WTC11 (cell line): ENCODE measurements at regions not wholly inside any gene's neighbourhood (a gene's known extent, or its start where the extent isn't known, plus 50 kb on each side); places are given as distances from the start of the nearest gene placed in this dataset.

ENCODE experiments used
- ATAC-seq: fragments of 200-7000 bp; cut with Tn5 transposase; 2 replicates; pipeline ENCODE4 v1.10.0; 2021; ENCODE audit warnings: mild to moderate bottlenecking, moderate library complexity
- CTCF ChIA-PET: fragments of 300-600 bp; sonication (Branson Sonifier 250); formaldehyde crosslinking; loops from one replicate; lab custom pipeline; 2021; ENCODE audit warnings: antibody characterized with exemption; lab: Charles Lee
- POLR2A ChIA-PET: fragments of 350-600 bp; sonication (Branson Sonifier 250); formaldehyde crosslinking; loops from one replicate; lab custom pipeline; 2021; ENCODE audit warnings: antibody characterized with exemption; lab: Charles Lee
- DNase-seq: peaks from one replicate; pipeline ENCODE4 v3.0.0; 2021; ENCODE audit warnings: low spot score
- H3K27ac Mint-ChIP-seq: 2 replicates; pipeline ENCODE4 v1.8.0; 2021; ENCODE audit warnings: mixed read lengths
- H3K27me3 Mint-ChIP-seq: 2 replicates; pipeline ENCODE4 v1.8.0; 2021; ENCODE audit warnings: low read depth, mild to moderate bottlenecking, moderate library complexity, mixed read lengths
- H3K36me3 Mint-ChIP-seq: 2 replicates; pipeline ENCODE4 v1.8.0; 2021; ENCODE audit warnings: mixed read lengths
- H3K4me1 Mint-ChIP-seq: 2 replicates; pipeline ENCODE4 v1.8.0; 2022; ENCODE audit warnings: mixed read lengths
- H3K4me3 Mint-ChIP-seq: 2 replicates; pipeline ENCODE4 v1.8.0; 2021; ENCODE audit warnings: mild to moderate bottlenecking, moderate library complexity, mixed read lengths
- H3K9me3 Mint-ChIP-seq: 2 replicates; pipeline ENCODE4 v1.8.0; 2021; ENCODE audit warnings: mixed read lengths
- ATF6 ChIP-seq: sonication (generic); formaldehyde crosslinking; IDR thresholded peaks from 2 replicates; pipeline ENCODE4 v1.8.1; 2023; ENCODE audit warnings: mild to moderate bottlenecking, missing genetic modification reagents
- ELF4 ChIP-seq: sonication (generic); formaldehyde crosslinking; IDR thresholded peaks from 2 replicates; pipeline ENCODE4 v1.8.1; 2022; ENCODE audit warnings: low read depth, mild to moderate bottlenecking, moderate library complexity, missing genetic modification reagents
- EMX1 ChIP-seq: fragments of 250-450 bp; sonication (Bioruptor Pico); IDR thresholded peaks from 2 replicates; pipeline ENCODE4 v1.8.0; 2021; ENCODE audit warnings: mild to moderate bottlenecking
- FOXJ3 ChIP-seq: sonication (generic); formaldehyde crosslinking; IDR thresholded peaks from 2 replicates; pipeline ENCODE4 v1.9.0; 2021; ENCODE audit warnings: missing genetic modification reagents, mild to moderate bottlenecking, borderline replicate concordance
- GABPB1 ChIP-seq: sonication (generic); formaldehyde crosslinking; IDR thresholded peaks from 2 replicates; pipeline ENCODE4 v1.8.1; 2023; ENCODE audit warnings: mild to moderate bottlenecking, missing genetic modification reagents
- GRHL2 ChIP-seq: fragments of 250-450 bp; sonication (Bioruptor Pico); IDR thresholded peaks from 2 replicates; pipeline ENCODE4 v1.8.0; 2022; ENCODE audit warnings: mild to moderate bottlenecking, moderate library complexity; ENCODE audit not compliant: insufficient replicate concordance, severe bottlenecking
- IRF2 ChIP-seq: sonication (generic); formaldehyde crosslinking; IDR thresholded peaks from 2 replicates; pipeline ENCODE4 v1.8.0; 2022; ENCODE audit warnings: low read depth, missing genetic modification reagents, borderline replicate concordance
- JAZF1 ChIP-seq: fragments of 250-450 bp; sonication (Bioruptor Pico); IDR thresholded peaks from 2 replicates; pipeline ENCODE4 v1.9.0; 2021; ENCODE audit warnings: moderate library complexity, mild to moderate bottlenecking, inconsistent platforms
- MLX ChIP-seq: sonication (generic); formaldehyde crosslinking; IDR thresholded peaks from 2 replicates; pipeline ENCODE4 v1.8.1; 2023; ENCODE audit warnings: mild to moderate bottlenecking, missing genetic modification reagents, moderate library complexity
- MYBL2 ChIP-seq: sonication (generic); formaldehyde crosslinking; IDR thresholded peaks from 2 replicates; pipeline ENCODE4 v1.8.1; 2023; ENCODE audit warnings: mild to moderate bottlenecking, moderate library complexity, missing genetic modification reagents
- NFE2L1 ChIP-seq: sonication (generic); formaldehyde crosslinking; IDR thresholded peaks from 2 replicates; pipeline ENCODE4 v1.8.1; 2023; ENCODE audit warnings: missing genetic modification reagents
- NFYB ChIP-seq: sonication (generic); formaldehyde crosslinking; conservative IDR thresholded peaks from 2 replicates; pipeline ENCODE4 v1.8.0; 2022; ENCODE audit warnings: low read depth, missing genetic modification reagents
- NR2C2 ChIP-seq: sonication (generic); formaldehyde crosslinking; IDR thresholded peaks from 2 replicates; pipeline ENCODE4 v1.8.0; 2022; ENCODE audit warnings: mild to moderate bottlenecking, missing genetic modification reagents
- RELA ChIP-seq: sonication (generic); formaldehyde crosslinking; IDR thresholded peaks from 2 replicates; pipeline ENCODE4 v1.8.1; 2022; ENCODE audit warnings: missing genetic modification reagents, mild to moderate bottlenecking, borderline replicate concordance
- TEAD4 ChIP-seq: sonication (generic); formaldehyde crosslinking; IDR thresholded peaks from 2 replicates; pipeline ENCODE4 v1.8.0; 2022; ENCODE audit warnings: mild to moderate bottlenecking, missing genetic modification reagents
- TP53 ChIP-seq: sonication (generic); formaldehyde crosslinking; IDR thresholded peaks from 2 replicates; pipeline ENCODE4 v1.8.1; 2023; ENCODE audit warnings: mild to moderate bottlenecking, missing genetic modification reagents
- ZNF219 ChIP-seq: sonication (generic); formaldehyde crosslinking; IDR thresholded peaks from 2 replicates; pipeline ENCODE4 v1.8.0; 2023; ENCODE audit warnings: missing genetic modification reagents, mild to moderate bottlenecking, borderline replicate concordance
- ZNF396 ChIP-seq: fragments of 250-450 bp; sonication (Bioruptor Pico); IDR thresholded peaks from 2 replicates; pipeline ENCODE4 v1.8.0; 2021; ENCODE audit warnings: mild to moderate bottlenecking, moderate library complexity, borderline replicate concordance
- ZNF423 ChIP-seq: fragments of 250-450 bp; sonication (Bioruptor Pico); IDR thresholded peaks from 2 replicates; pipeline ENCODE4 v2.1.2; 2022; ENCODE audit warnings: mild to moderate bottlenecking, moderate library complexity
- ZNF425 ChIP-seq: fragments of 250-450 bp; sonication (Bioruptor Pico); conservative IDR thresholded peaks from 2 replicates; pipeline ENCODE4 v1.9.0; 2021; ENCODE audit warnings: mild to moderate bottlenecking
- TF ChIP-seq, protein P1 (sequence below): fragments of 250-450 bp; sonication (Bioruptor Pico); IDR thresholded peaks from 2 replicates; pipeline ENCODE4 v1.9.0; 2021; ENCODE audit warnings: mild to moderate bottlenecking, borderline replicate concordance
- TF ChIP-seq, protein P2 (sequence below): sonication (generic); formaldehyde crosslinking; IDR thresholded peaks from 2 replicates; pipeline ENCODE4 v1.8.0; 2023; ENCODE audit warnings: mild to moderate bottlenecking, missing genetic modification reagents
- TF ChIP-seq, protein P3 (sequence below): fragments of 250-450 bp; sonication (Bioruptor Pico); IDR thresholded peaks from 2 replicates; pipeline ENCODE4 v2.1.2; 2022; ENCODE audit warnings: mild to moderate bottlenecking, moderate library complexity

DNA sequence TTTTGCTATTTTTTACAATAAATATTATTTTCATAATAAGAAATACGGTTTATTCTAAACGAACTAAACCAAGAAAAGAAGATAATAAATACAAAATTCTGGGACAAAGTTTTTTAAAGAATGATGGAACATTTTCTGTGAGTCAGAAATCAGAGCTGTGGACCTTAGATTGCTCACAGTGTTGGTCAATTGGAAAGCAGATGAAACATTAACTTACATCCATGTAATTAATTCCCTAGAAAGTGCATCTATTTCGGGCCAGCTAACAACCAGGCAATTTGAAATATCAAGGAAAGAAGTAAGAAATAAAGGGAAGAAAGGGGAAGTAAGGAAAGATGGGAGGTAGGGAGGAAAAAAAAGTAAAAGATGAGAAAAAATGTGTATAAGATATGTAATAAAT is 1569.8 kb upstream of the TENM4 start:
- DNase-seq: no peak
- Mint-ChIP-seq H3K4me3 (no peak overlapping the region), H3K27ac (no peak overlapping the region), H3K9me3 (no peaks in the 10 kb centered on the region; the same call in 1 of the 2 replicates), H3K27me3 (no peaks in the 10 kb centered on the region), H3K4me1 (no peaks in the 10 kb centered on the region), H3K36me3 (no peaks in the 10 kb centered on the region)
- POLR2A ChIA-PET: no interaction called here
- CTCF ChIA-PET: no interaction called here
- TF ChIP-seq GRHL2 (CRISPR knock-in tag) (no peak), JAZF1 (CRISPR knock-in tag) (no peak), GABPB1 (CRISPR knock-in tag) (no peak), NR2C2 (no peak), MLX (no peak), ZNF423 (no peak), FOXJ3 (no peak), NFE2L1 (no peak), RELA (CRISPR knock-in tag) (no peak), TP53 (CRISPR knock-in tag) (no peak)
- TF ChIP-seq, protein P1, sequence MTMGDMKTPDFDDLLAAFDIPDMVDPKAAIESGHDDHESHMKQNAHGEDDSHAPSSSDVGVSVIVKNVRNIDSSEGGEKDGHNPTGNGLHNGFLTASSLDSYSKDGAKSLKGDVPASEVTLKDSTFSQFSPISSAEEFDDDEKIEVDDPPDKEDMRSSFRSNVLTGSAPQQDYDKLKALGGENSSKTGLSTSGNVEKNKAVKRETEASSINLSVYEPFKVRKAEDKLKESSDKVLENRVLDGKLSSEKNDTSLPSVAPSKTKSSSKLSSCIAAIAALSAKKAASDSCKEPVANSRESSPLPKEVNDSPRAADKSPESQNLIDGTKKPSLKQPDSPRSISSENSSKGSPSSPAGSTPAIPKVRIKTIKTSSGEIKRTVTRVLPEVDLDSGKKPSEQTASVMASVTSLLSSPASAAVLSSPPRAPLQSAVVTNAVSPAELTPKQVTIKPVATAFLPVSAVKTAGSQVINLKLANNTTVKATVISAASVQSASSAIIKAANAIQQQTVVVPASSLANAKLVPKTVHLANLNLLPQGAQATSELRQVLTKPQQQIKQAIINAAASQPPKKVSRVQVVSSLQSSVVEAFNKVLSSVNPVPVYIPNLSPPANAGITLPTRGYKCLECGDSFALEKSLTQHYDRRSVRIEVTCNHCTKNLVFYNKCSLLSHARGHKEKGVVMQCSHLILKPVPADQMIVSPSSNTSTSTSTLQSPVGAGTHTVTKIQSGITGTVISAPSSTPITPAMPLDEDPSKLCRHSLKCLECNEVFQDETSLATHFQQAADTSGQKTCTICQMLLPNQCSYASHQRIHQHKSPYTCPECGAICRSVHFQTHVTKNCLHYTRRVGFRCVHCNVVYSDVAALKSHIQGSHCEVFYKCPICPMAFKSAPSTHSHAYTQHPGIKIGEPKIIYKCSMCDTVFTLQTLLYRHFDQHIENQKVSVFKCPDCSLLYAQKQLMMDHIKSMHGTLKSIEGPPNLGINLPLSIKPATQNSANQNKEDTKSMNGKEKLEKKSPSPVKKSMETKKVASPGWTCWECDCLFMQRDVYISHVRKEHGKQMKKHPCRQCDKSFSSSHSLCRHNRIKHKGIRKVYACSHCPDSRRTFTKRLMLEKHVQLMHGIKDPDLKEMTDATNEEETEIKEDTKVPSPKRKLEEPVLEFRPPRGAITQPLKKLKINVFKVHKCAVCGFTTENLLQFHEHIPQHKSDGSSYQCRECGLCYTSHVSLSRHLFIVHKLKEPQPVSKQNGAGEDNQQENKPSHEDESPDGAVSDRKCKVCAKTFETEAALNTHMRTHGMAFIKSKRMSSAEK (CRISPR knock-in tag): no peak
- ATAC-seq: no peak

DNA sequence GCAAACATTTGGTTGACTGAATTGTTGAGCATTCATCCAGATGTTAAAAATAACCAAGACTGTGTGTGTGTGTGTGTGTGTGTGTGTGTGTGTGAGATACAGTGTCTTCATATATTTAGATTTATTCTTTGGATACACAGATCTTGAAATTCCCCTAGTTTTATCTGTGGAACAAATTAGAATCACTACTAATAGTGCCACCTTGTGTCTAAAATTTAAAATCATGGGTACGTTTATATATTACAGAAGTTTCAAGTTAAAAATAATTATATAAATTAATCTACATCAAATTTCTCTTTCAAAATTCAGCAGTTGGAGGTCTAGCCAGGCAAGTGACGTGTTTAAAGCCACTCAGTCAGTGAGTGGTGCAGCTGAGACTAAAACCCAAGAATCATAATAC is 1566.2 kb upstream of the TENM4 start:
- DNase-seq: no peak
- no peaks in the 10 kb centered on the region for H3K4me1 Mint-ChIP-seq
- ChIA-PET POLR2A (no interaction called here), CTCF (no interaction called here)
- no peak overlapping the region for H3K4me3 Mint-ChIP-seq
- ATAC-seq: no peak
- H3K27ac Mint-ChIP-seq: no peak overlapping the region
- H3K9me3 Mint-ChIP-seq: no peaks in the 10 kb centered on the region; the same call in 1 of the 2 replicates
- no peaks in the 10 kb centered on the region for H3K36me3 Mint-ChIP-seq
- H3K27me3 Mint-ChIP-seq: no peaks in the 10 kb centered on the region
- TF ChIP-seq IRF2 (CRISPR knock-in tag) (no peak), NFYB (CRISPR knock-in tag) (no peak), ZNF219 (CRISPR knock-in tag) (no peak), EMX1 (no peak), ELF4 (CRISPR knock-in tag) (no peak), ZNF396 (CRISPR knock-in tag) (no peak), TEAD4 (no peak), FOXJ3 (no peak), MYBL2 (CRISPR knock-in tag) (no peak), ZNF425 (CRISPR knock-in tag) (no peak), ATF6 (CRISPR knock-in tag) (no peak)
- TF ChIP-seq, protein P2, sequence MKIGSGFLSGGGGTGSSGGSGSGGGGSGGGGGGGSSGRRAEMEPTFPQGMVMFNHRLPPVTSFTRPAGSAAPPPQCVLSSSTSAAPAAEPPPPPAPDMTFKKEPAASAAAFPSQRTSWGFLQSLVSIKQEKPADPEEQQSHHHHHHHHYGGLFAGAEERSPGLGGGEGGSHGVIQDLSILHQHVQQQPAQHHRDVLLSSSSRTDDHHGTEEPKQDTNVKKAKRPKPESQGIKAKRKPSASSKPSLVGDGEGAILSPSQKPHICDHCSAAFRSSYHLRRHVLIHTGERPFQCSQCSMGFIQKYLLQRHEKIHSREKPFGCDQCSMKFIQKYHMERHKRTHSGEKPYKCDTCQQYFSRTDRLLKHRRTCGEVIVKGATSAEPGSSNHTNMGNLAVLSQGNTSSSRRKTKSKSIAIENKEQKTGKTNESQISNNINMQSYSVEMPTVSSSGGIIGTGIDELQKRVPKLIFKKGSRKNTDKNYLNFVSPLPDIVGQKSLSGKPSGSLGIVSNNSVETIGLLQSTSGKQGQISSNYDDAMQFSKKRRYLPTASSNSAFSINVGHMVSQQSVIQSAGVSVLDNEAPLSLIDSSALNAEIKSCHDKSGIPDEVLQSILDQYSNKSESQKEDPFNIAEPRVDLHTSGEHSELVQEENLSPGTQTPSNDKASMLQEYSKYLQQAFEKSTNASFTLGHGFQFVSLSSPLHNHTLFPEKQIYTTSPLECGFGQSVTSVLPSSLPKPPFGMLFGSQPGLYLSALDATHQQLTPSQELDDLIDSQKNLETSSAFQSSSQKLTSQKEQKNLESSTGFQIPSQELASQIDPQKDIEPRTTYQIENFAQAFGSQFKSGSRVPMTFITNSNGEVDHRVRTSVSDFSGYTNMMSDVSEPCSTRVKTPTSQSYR (CRISPR knock-in tag): no peak
- TF ChIP-seq, protein P3, sequence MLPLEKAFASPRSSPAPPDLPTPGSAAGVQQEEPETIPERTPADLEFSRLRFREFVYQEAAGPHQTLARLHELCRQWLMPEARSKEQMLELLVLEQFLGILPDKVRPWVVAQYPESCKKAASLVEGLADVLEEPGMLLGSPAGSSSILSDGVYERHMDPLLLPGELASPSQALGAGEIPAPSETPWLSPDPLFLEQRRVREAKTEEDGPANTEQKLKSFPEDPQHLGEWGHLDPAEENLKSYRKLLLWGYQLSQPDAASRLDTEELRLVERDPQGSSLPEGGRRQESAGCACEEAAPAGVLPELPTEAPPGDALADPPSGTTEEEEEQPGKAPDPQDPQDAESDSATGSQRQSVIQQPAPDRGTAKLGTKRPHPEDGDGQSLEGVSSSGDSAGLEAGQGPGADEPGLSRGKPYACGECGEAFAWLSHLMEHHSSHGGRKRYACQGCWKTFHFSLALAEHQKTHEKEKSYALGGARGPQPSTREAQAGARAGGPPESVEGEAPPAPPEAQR (CRISPR knock-in tag): no peak
